Sigmoid colon (tissue), 4 donors: ENCODE measurements at regions not wholly inside any gene's neighbourhood (a gene's known extent, or its start where the extent isn't known, plus 50 kb on each side); places are given as distances from the start of the nearest gene placed in this dataset.

Source experiments
- CTCF ChIP-seq, 4 experiments: fragments of 450-650 bp in 3 of 4; fragments of 200-600 bp in 1 of 4; IDR thresholded peaks; one replicate each; pipeline ENCODE4 v1.5.1; 2016 to 2019; ENCODE audit warnings: antibody characterized with exemption in 4 of 4, mild to moderate bottlenecking in 3 of 4, moderate library complexity in 2 of 4
- EP300 ChIP-seq, 4 donors: sonication (generic); formaldehyde crosslinking; IDR thresholded peaks; one replicate each; pipeline ENCODE4 v1.6.1; 2017; ENCODE audit warnings: antibody characterized with exemption in 4 of 4
- POLR2A ChIP-seq, 2 donors: fragments of 450-650 bp; IDR thresholded peaks; one replicate each; pipeline ENCODE4 v1.6.1; 2016; ENCODE audit warnings: antibody characterized with exemption in 2 of 2, mild to moderate bottlenecking in 2 of 2, moderate library complexity in 2 of 2

- TF ChIP-seq POLR2A (IDR thresholded peaks at IDR 0.05) (no peak), CTCF (IDR thresholded peaks at IDR 0.05) (no peak), EP300 (IDR thresholded peaks at IDR 0.05) (no peak)
Measured at GRCh38 chr21:17911628-17912027, 92.5 kb upstream of the C21orf91 start.
